Left cardiac atrium (tissue), 4 donors: ENCODE measurements at regions not wholly inside any gene's neighbourhood (a gene's known extent, or its start where the extent isn't known, plus 50 kb on each side); places are given as distances from the start of the nearest gene placed in this dataset.
"Not testable (repeated sequence)": the region's sequence is repeated elsewhere in the genome, so short reads cannot be mapped to it uniquely, and the experiment has no call there.

Source experiments
- ATAC-seq, 2 donors: fragments of 200-7000 bp; cut with Tn5 transposase; one replicate each; pipeline ENCODE4 v1.9.1; 2020; ENCODE audit warnings: mild to moderate bottlenecking in 2 of 2, moderate library complexity in 2 of 2
- DNase-seq: peaks from one replicate; pipeline ENCODE4 v3.0.0-alpha.2; 2020
- intact Hi-C, 2 donors: fragments of 100-400 bp; cut with DNase I; formaldehyde crosslinking; loops; one replicate each; pipeline versions ENCODE4 v1.14.1 to v1.15.1; 2022 to 2023
- donor health status: DM: no; HTN: yes; CAD: no.
- donor health status: DM: no; HTN: yes; CAD: no; lungs with severe emphysema.
- donor health status: DM: yes; HTN: yes; CAD: no.
- donor health status: Dilated cardiomyopathy.

DNA sequence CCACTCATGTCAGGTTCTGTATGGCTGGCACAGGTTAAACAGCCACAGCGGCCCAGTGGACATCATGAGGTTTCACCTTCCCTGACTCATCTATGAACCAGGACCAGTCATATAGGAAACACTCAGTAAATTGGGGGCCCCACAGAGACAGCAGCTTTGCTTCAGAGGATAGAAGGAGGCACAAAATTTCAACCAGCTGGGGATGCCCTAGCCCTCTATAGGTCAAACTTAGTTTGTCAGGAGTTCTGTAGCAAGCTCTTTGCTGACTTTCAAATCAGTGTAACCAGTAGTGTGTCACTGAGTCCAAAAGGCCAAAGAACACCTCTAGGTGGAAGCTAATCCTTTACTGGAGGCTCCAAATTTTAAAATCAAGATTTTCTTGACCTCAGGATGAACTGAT, 4157.8 kb upstream of the TPTE start:
- DNase-seq, ATAC-seq: not testable (repeated sequence)

DNA sequence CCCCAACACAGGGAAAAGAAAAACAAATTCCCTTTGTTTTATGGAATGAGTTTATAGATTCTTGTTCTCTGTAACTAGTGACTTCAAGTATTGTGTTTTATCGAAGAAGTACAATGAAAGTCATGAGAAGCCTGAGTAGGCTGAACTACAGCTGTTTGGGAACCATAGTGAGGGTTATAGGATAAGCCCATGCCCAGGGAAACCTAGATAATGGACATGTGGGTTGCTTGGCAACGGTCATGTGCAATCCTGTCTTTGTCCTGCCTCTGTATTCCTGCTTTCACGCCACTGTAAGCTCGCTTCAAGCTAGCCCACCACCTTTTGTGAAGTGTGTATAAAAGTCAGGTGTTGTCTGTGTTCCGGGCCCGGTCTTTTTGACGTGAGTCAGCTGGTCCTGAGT, 4152.6 kb upstream of the TPTE start:
- ATAC-seq, intact Hi-C loops, DNase-seq: not testable (repeated sequence)

More for the DNA sequence above, 4157.8 kb upstream of the TPTE start:
- intact Hi-C loops, result not testable (repeated sequence)

DNA sequence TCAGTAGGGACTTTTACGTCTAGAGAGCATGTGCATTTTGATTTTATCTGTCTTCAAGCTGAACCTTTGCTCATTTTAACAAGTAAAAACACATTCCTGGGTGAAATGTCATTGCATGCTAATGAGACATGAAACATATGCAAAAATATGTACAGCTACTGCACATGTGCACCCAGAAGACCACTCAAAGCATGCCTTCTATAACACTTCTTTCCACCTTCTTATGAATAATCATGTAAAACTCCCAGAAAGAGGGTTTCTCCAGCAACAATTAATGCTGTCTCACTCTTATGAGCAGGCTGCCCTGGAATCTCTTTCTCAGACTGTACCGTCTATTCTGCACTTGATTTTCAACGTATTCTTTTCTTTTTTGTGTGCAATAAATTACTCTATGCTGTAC, 4148.1 kb upstream of the TPTE start:
- intact Hi-C loops, ATAC-seq, DNase-seq: not testable (repeated sequence)

DNA sequence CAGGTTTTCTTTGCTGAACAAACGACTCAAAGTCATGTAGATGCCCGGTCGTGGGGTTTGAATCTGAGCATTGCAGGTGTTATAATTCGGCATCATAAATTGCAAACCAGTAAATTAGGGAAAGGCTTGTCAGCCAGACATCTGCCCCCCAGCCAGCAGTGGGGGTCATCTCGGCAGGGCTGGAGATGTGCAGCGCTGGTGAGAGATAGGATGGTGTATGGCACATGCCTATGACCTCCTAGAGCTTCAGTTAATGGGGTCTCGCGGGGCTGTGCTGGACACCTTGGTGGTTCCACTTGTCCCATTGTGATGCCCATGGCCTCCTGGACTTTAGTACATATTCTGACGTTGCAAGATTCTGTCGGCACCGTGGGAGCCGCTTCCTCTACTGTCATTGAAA, 4147.2 kb upstream of the TPTE start:
- DNase-seq, result peak; percentile 33
- ATAC-seq, intact Hi-C loops: not testable (repeated sequence)

GRCh38 chr21:6374926-6375325, 4146.5 kb upstream of the TPTE start:
- DNase-seq, intact Hi-C loops, ATAC-seq: not testable (repeated sequence)

- ATAC-seq, DNase-seq, intact Hi-C loops: not testable (repeated sequence)
These were observed 4145.6 kb upstream of the TPTE start for GRCh38 chr21:6375776-6376175.

DNA sequence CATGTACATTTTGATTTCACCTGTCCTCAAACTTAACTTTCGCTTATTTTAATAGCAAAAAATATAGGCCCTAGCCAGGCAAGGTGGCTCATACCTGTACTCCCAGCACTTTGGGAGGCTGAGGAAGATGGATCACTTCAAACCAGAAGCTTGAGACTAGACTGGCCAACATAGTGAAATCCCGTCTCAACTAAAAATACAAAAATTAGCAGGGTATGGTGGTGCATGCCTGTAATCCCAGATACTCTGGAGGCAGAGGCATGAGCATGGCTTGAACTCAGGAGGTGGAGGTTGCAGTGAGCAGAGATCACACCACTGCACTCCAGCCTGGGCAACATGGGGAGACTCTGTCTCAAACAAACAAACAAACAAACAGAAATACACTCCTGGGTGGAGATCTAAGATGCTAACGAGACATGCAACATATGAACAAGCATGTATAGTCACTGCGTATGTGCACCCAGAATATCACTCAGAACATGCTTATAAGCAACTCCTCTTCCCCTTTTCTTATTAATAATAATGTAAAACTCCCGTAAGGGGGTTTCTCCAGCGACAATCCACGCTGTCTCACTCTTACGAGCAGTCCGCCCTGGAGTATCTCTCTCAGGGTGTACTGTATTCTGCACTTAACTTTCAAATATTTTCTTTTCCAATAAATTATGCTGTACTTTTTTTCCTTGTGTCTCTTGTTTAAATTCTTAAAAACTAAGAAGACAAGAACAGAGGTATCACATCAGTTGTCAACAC, 4144.9 kb upstream of the TPTE start:
- intact Hi-C loops, ATAC-seq: not testable (repeated sequence)
- DNase-seq, result peak; percentile 11
